HepG2 (cell line): ENCODE measurements at regions not wholly inside any gene's neighbourhood (a gene's known extent, or its start where the extent isn't known, plus 50 kb on each side); places are given as distances from the start of the nearest gene placed in this dataset.

Experiments used
- HOXA7 ChIP-seq: sonication (generic); formaldehyde crosslinking; IDR thresholded peaks from 2 replicates; pipeline ENCODE4 v1.8.1; 2022; ENCODE audit warnings: mild to moderate bottlenecking, missing genetic modification reagents, moderate library complexity
- ZNF10 ChIP-seq: sonication (generic); formaldehyde crosslinking; IDR thresholded peaks from 2 replicates; pipeline ENCODE4 v1.4.0; 2020; ENCODE audit warnings: mild to moderate bottlenecking, low read depth, missing genetic modification reagents, borderline replicate concordance
- TF ChIP-seq, protein P1 (sequence below), 2 experiments: IDR thresholded peaks; 2 replicates each; pipeline ENCODE4 v1.6.1; 2011 to 2012; ENCODE audit warnings: low read length in 2 of 2, borderline replicate concordance in 1 of 2, low read depth in 1 of 2, mild to moderate bottlenecking in 1 of 2, moderate library complexity in 1 of 2
- TF ChIP-seq, protein P2 (sequence below): sonication (generic); formaldehyde crosslinking; IDR thresholded peaks from 2 replicates; pipeline ENCODE4 v1.5.0; 2020; ENCODE audit warnings: mild to moderate bottlenecking, missing genetic modification reagents, moderate library complexity

DNA sequence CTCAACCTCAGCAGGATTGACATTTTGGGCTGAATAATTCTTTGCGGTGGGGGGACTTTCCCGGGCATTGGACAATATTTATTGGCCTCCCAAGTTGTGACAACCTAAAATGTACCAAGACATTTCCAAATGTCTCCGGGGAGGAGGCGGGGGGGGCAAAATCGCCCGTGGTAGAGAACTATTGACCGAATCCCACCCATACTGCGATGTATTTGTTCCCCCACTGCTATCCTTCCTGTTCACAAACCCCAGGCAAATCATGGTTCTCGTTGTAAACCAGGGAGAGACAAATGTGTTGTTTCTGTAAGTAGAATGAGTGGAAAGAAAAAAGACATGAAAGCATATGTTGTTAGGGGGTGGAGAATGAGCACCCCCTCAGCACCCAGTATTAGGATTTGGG, 141.9 kb downstream of the PSAT1 start:
- TF ChIP-seq, protein P1, sequence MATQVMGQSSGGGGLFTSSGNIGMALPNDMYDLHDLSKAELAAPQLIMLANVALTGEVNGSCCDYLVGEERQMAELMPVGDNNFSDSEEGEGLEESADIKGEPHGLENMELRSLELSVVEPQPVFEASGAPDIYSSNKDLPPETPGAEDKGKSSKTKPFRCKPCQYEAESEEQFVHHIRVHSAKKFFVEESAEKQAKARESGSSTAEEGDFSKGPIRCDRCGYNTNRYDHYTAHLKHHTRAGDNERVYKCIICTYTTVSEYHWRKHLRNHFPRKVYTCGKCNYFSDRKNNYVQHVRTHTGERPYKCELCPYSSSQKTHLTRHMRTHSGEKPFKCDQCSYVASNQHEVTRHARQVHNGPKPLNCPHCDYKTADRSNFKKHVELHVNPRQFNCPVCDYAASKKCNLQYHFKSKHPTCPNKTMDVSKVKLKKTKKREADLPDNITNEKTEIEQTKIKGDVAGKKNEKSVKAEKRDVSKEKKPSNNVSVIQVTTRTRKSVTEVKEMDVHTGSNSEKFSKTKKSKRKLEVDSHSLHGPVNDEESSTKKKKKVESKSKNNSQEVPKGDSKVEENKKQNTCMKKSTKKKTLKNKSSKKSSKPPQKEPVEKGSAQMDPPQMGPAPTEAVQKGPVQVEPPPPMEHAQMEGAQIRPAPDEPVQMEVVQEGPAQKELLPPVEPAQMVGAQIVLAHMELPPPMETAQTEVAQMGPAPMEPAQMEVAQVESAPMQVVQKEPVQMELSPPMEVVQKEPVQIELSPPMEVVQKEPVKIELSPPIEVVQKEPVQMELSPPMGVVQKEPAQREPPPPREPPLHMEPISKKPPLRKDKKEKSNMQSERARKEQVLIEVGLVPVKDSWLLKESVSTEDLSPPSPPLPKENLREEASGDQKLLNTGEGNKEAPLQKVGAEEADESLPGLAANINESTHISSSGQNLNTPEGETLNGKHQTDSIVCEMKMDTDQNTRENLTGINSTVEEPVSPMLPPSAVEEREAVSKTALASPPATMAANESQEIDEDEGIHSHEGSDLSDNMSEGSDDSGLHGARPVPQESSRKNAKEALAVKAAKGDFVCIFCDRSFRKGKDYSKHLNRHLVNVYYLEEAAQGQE (IDR thresholded peaks at IDR 0.05; ENCODE audit: borderline replicate concordance in 1 of 2, low read depth in 1 of 2, low read length in 2 of 2) = no peak
- TF ChIP-seq ZNF10 (CRISPR knock-in tag) (no peak), HOXA7 (no peak)
- TF ChIP-seq, protein P2, sequence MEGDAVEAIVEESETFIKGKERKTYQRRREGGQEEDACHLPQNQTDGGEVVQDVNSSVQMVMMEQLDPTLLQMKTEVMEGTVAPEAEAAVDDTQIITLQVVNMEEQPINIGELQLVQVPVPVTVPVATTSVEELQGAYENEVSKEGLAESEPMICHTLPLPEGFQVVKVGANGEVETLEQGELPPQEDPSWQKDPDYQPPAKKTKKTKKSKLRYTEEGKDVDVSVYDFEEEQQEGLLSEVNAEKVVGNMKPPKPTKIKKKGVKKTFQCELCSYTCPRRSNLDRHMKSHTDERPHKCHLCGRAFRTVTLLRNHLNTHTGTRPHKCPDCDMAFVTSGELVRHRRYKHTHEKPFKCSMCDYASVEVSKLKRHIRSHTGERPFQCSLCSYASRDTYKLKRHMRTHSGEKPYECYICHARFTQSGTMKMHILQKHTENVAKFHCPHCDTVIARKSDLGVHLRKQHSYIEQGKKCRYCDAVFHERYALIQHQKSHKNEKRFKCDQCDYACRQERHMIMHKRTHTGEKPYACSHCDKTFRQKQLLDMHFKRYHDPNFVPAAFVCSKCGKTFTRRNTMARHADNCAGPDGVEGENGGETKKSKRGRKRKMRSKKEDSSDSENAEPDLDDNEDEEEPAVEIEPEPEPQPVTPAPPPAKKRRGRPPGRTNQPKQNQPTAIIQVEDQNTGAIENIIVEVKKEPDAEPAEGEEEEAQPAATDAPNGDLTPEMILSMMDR (CRISPR knock-in tag) = no peak
